ENCODE measurements at regions not wholly inside any gene's neighbourhood (a gene's known extent, or its start where the extent isn't known, plus 50 kb on each side); places are given as distances from the start of the nearest gene placed in this dataset.

DNA sequence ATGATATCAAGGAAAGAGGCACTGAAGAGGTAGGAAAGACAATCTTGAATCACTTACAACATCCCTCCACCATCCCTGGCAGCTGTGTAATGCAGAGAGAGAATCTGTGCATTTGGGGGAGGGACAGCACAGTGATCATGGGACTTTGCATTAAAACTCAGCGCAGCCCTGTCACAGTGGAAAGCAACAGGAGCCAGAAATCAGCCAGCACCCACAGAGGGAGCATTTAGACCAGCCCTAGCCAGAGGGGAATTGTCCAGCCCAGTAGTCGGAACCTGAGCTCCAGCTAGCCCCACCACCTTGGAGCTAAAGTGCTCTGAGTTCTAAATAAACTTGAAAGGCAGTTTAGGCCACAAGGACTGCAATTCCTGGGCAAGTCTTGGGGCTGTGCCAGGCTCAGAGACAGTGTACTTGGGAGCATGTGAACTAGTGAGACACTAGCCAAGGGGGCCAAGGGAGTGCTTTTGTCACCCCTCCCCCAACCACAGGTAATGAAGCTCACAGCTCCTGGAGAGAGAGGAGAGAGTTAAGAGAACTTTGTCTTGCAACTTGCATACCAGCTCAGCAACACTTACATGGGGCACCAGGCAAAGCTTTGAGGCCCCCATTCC lies 83.9 kb upstream of the FAM241A start:
- no peak for TF ChIP-seq POLR2A (IDR thresholded peaks at IDR 0.05; ENCODE audit: low read depth, low read length)
- no peak for TF ChIP-seq PAX5 (IDR thresholded peaks at IDR 0.05; ENCODE audit: insufficient read depth, low read length, severe bottlenecking)
- no peak for TF ChIP-seq POLR2AphosphoS5 (IDR thresholded peaks at IDR 0.05; ENCODE audit: low read depth, low read length)
- no peak for TF ChIP-seq TAF1 (IDR thresholded peaks at IDR 0.05; ENCODE audit: low read depth, low read length)
- no peak for TF ChIP-seq POU2F2 (IDR thresholded peaks at IDR 0.05; ENCODE audit: low read depth, low read length)
